ENCODE measurements at regions not wholly inside any gene's neighbourhood (a gene's known extent, or its start where the extent isn't known, plus 50 kb on each side); places are given as distances from the start of the nearest gene placed in this dataset.

DNA sequence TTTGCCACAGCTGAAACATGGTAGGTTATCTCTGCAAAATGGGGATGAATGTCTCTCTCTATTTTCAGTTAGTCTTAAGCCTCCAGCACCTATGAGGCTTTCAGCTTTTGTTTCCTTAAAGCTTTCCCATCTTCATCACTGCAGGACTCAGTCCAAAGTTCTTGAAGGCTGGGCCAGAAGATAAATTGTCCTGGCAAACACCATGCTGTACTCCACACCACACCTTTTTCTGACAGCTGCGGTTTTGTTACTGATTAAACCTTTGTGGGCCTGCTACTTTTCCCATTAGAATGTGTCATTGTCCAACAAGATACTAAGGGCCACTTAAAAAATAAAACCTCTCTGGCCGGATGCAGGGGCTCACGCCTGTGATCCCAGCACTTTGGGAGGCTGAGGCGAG lies 87.2 kb upstream of the A1CF start:
- CTCF ChIA-PET = interaction anchor here (0.9 to 1.0 kb wide), 2 partner anchors 11 to 23 kb away, joined by 3 read pairs; no protein-coding TSS in a partner anchor
- Histone ChIP-seq H3K79me2 (ENCODE audit: control insufficient read depth, insufficient read depth, low read length) (no peaks in the 10 kb centered on the region), H4K20me1 (replicated peaks; ENCODE audit: control insufficient read depth, extremely low read depth, insufficient read depth, low read length) (no peaks in the 10 kb centered on the region), H3K27me3 (ENCODE audit: control insufficient read depth in 2 of 2, insufficient read depth in 2 of 2, low read length in 2 of 2) (peaks cover 0 to 2% of the 10 kb centered on the region in 2 experiments), H3K4me2 (ENCODE audit: insufficient read depth, low read length) (no peak overlapping the region), H3K9me1 (replicated peaks; ENCODE audit: control insufficient read depth, extremely low read depth, insufficient read depth, low read length) (no peaks in the 10 kb centered on the region), H3K9me3 (replicated peaks; ENCODE audit: control insufficient read depth, insufficient read depth, low read length) (no peaks in the 10 kb centered on the region), H3K27ac (ENCODE audit: insufficient read depth, low read depth, low read length) (no peak overlapping the region), H3K4me1 (ENCODE audit: control insufficient read depth, extremely low read depth, insufficient read depth, low read length) (no peaks in the 10 kb centered on the region), H3K4me3 (replicated peaks in 1 of 3; ENCODE audit: insufficient read depth in 1 of 3, low read depth in 1 of 3, low read length in 3 of 3) (no peak overlapping the region), H2AFZ (ENCODE audit: low read depth, low read length) (no peak overlapping the region), H3K9ac (replicated peaks; ENCODE audit: extremely low read depth, insufficient read depth, low read length) (no peak overlapping the region), H3K36me3 (ENCODE audit: control insufficient read depth in 2 of 2, extremely low read depth in 1 of 2, insufficient read depth in 2 of 2, low read length in 2 of 2) (no peaks in the 10 kb centered on the region)
- TF ChIP-seq, protein P1, sequence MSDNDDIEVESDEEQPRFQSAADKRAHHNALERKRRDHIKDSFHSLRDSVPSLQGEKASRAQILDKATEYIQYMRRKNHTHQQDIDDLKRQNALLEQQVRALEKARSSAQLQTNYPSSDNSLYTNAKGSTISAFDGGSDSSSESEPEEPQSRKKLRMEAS (IDR thresholded peaks at IDR 0.05; ENCODE audit: insufficient read depth, insufficient read length) = no peak
- TF ChIP-seq EZH2 (IDR thresholded peaks at IDR 0.05; ENCODE audit: borderline replicate concordance, low read depth, low read length, severe bottlenecking) (no peak), MYC (IDR thresholded peaks at IDR 0.05; ENCODE audit: low read depth, low read length) (no peak), POLR2A (IDR thresholded peaks at IDR 0.05; ENCODE audit: low read depth, low read length) (no peak), POLR2AphosphoS5 (IDR thresholded peaks at IDR 0.05; ENCODE audit: insufficient read depth, low read depth, low read length) (no peak), JUN (IDR thresholded peaks at IDR 0.05; ENCODE audit: borderline replicate concordance, insufficient read depth, insufficient read length, low read depth) (no peak), GATA2 (IDR thresholded peaks at IDR 0.05; ENCODE audit: insufficient read depth, insufficient read length, low read depth, low read length) (no peak), FOS (IDR thresholded peaks at IDR 0.05; ENCODE audit: borderline replicate concordance, insufficient read depth, low read length) (no peak)
- TF ChIP-seq, protein P2, sequence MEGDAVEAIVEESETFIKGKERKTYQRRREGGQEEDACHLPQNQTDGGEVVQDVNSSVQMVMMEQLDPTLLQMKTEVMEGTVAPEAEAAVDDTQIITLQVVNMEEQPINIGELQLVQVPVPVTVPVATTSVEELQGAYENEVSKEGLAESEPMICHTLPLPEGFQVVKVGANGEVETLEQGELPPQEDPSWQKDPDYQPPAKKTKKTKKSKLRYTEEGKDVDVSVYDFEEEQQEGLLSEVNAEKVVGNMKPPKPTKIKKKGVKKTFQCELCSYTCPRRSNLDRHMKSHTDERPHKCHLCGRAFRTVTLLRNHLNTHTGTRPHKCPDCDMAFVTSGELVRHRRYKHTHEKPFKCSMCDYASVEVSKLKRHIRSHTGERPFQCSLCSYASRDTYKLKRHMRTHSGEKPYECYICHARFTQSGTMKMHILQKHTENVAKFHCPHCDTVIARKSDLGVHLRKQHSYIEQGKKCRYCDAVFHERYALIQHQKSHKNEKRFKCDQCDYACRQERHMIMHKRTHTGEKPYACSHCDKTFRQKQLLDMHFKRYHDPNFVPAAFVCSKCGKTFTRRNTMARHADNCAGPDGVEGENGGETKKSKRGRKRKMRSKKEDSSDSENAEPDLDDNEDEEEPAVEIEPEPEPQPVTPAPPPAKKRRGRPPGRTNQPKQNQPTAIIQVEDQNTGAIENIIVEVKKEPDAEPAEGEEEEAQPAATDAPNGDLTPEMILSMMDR (IDR thresholded peaks at IDR 0.05; ENCODE audit: extremely low read depth in 1 of 2, insufficient read depth in 1 of 2, low read depth in 1 of 2, low read length in 2 of 2) = no peak
- DNase-seq (ENCODE audit: low read depth, low spot score) = no peak
- POLR2A ChIA-PET = no interaction called here
- BruUV-seq (replicated peaks) = no TSS peak
- intact Hi-C loops (cut with micrococcal nuclease) (no loop called here), dilution Hi-C loops (cut with MboI; ENCODE audit: extremely low pct_ligation_motif_present, low sequenced_read_pairs) (no loop called here)
- no peak for FAIRE-seq

Data from endothelial cell of umbilical vein (primary cell).